Cardiac muscle cell (in vitro differentiated cells and primary cell): ENCODE measurements at regions not wholly inside any gene's neighbourhood (a gene's known extent, or its start where the extent isn't known, plus 50 kb on each side); places are given as distances from the start of the nearest gene placed in this dataset.
"Not testable (repeated sequence)": the region's sequence is repeated elsewhere in the genome, so short reads cannot be mapped to it uniquely, and the experiment has no call there.

Source experiments
- DNase-seq, 2 donors: peaks; one replicate each; pipeline versions ENCODE4 v3.0.0 to v3.0.0-alpha.2; 2010 to 2017; ENCODE audit warnings: low read depth in 1 of 2, low spot score in 1 of 2
- H3K27ac ChIP-seq: fragments of 200-600 bp; sonication (generic); 2 replicates; pipeline ENCODE4 v1.5.1; 2016
- H3K27me3 ChIP-seq: fragments of 200-600 bp; sonication (generic); 2 replicates; pipeline ENCODE4 v1.6.0; 2016; ENCODE audit warnings: control low read depth
- H3K36me3 ChIP-seq: fragments of 200-600 bp; sonication (generic); 2 replicates; pipeline ENCODE4 v1.5.1; 2016; ENCODE audit warnings: control low read depth
- H3K4me1 ChIP-seq: fragments of 200-600 bp; sonication (generic); 2 replicates; pipeline ENCODE4 v1.8.1; 2017; ENCODE audit warnings: low read depth, mild to moderate bottlenecking, mixed run types
- H3K4me3 ChIP-seq: fragments of 200-600 bp; sonication (generic); 2 replicates; pipeline ENCODE4 v1.5.1; 2016; ENCODE audit warnings: mild to moderate bottlenecking
- H3K9me3 ChIP-seq: fragments of 200-600 bp; sonication (generic); 2 replicates; pipeline ENCODE4 v1.5.1; 2017; ENCODE audit warnings: low read depth, mild to moderate bottlenecking, control low read depth
- CTCF ChIP-seq: IDR thresholded peaks from 2 replicates; pipeline ENCODE4 v1.5.1; 2012; ENCODE audit warnings: low read depth, mild to moderate bottlenecking, low read length

GRCh38 chr11:25628030-25628429 is 703.9 kb upstream of the ANO3 start:
- H3K27me3 ChIP-seq: no peaks in the 10 kb centered on the region
- H3K4me3 ChIP-seq: no peak overlapping the region
- no peak for DNase-seq
- no peak overlapping the region for H3K27ac ChIP-seq
- no peaks in the 10 kb centered on the region for H3K36me3 ChIP-seq
- no peaks in the 10 kb centered on the region for H3K4me1 ChIP-seq
- TF ChIP-seq CTCF: no peak
- no peaks in the 10 kb centered on the region for H3K9me3 ChIP-seq

GRCh38 chr11:25633230-25633629 is 698.7 kb upstream of the ANO3 start:
- Histone ChIP-seq H3K36me3 (no peaks in the 10 kb centered on the region), H3K27me3 (no peaks in the 10 kb centered on the region), H3K4me1 (no peaks in the 10 kb centered on the region), H3K4me3 (no peak overlapping the region), H3K27ac (no peak overlapping the region), H3K9me3 (no peaks in the 10 kb centered on the region)
- TF ChIP-seq CTCF: no peak
- DNase-seq: no peak

- H3K4me3 ChIP-seq: not testable (repeated sequence)
Measured at GRCh38 chr11:25649220-25649619, 682.7 kb upstream of the ANO3 start.

GRCh38 chr11:25650319-25650718 is 681.6 kb upstream of the ANO3 start:
- Histone ChIP-seq H3K27ac (no peak overlapping the region), H3K4me3 (no peak overlapping the region), H3K27me3 (no peaks in the 10 kb centered on the region), H3K4me1 (no peaks in the 10 kb centered on the region), H3K36me3 (no peaks in the 10 kb centered on the region), H3K9me3 (no peaks in the 10 kb centered on the region)
- no peak for DNase-seq
- TF ChIP-seq CTCF: no peak

More at GRCh38 chr11:25649220-25649619, 682.7 kb upstream of the ANO3 start:
- not testable (repeated sequence) for H3K27ac ChIP-seq, H3K9me3 ChIP-seq, H3K36me3 ChIP-seq, DNase-seq, H3K27me3 ChIP-seq, H3K4me1 ChIP-seq

GRCh38 chr11:25655636-25656035 is 676.3 kb upstream of the ANO3 start:
- Histone ChIP-seq H3K27ac (no peak overlapping the region), H3K36me3 (no peaks in the 10 kb centered on the region), H3K27me3 (no peaks in the 10 kb centered on the region), H3K4me3 (no peak overlapping the region), H3K4me1 (no peaks in the 10 kb centered on the region), H3K9me3 (no peaks in the 10 kb centered on the region)
- TF ChIP-seq CTCF: no peak
- DNase-seq: no peak

GRCh38 chr11:25658916-25659315 is 673.0 kb upstream of the ANO3 start:
- no peak for DNase-seq
- no peak overlapping the region for H3K4me3 ChIP-seq
- no peaks in the 10 kb centered on the region for H3K36me3 ChIP-seq
- TF ChIP-seq CTCF: no peak
- no peaks in the 10 kb centered on the region for H3K27me3 ChIP-seq
- no peaks in the 10 kb centered on the region for H3K9me3 ChIP-seq
- no peaks in the 10 kb centered on the region for H3K4me1 ChIP-seq
- H3K27ac ChIP-seq: no peak overlapping the region
